ENCODE measurements at regions not wholly inside any gene's neighbourhood (a gene's known extent, or its start where the extent isn't known, plus 50 kb on each side); places are given as distances from the start of the nearest gene placed in this dataset.

DNA sequence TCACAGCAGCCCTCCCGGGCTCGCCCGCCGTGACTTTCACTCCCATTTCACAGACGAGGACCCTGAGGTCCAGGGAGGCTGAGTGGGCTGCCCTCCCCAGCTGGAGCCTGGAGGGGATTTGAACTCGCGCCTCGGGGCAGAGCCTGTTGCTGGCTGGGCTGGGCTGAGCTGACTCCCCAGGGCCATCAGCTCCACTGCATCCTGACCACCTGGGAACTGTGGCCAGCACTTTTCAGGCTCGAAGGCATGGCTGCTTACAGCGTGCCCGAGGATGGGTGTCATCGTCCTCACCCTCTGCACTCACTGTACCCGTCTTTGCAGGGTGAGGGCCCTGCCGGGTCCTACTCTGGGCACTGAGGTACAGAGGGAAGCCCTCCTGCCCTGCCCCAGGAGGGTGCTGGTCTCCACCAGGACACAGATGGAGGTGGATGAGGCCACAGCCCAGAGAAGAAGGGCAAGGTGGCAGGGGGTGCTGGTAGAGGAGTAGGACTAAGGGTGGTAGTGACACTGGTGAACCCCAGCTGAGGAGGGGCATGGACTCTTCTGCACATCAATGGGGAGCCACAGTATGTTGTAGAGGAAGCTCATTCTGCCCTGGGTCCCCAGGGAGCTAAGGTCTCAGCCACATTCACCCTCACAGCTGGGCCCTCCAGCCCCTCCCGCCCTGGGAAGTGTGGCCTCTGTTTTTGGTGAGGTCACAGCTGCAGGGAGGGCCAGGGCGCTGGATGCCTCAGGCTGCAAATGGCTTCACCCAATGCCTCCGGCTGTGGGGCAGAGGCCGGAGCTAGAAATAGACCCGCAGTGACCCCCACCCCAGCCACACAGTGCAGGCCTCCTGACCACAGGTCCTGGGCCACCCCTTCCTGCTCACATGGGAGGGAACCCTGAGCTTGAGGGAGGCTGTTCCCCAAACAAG is 365.1 kb upstream of the SFSWAP start:
- TF ChIP-seq, protein P1, sequence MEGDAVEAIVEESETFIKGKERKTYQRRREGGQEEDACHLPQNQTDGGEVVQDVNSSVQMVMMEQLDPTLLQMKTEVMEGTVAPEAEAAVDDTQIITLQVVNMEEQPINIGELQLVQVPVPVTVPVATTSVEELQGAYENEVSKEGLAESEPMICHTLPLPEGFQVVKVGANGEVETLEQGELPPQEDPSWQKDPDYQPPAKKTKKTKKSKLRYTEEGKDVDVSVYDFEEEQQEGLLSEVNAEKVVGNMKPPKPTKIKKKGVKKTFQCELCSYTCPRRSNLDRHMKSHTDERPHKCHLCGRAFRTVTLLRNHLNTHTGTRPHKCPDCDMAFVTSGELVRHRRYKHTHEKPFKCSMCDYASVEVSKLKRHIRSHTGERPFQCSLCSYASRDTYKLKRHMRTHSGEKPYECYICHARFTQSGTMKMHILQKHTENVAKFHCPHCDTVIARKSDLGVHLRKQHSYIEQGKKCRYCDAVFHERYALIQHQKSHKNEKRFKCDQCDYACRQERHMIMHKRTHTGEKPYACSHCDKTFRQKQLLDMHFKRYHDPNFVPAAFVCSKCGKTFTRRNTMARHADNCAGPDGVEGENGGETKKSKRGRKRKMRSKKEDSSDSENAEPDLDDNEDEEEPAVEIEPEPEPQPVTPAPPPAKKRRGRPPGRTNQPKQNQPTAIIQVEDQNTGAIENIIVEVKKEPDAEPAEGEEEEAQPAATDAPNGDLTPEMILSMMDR (conservative IDR thresholded peaks at IDR 0.05) = no peak
- H3K27ac ChIP-seq = no peak overlapping the region

DNA sequence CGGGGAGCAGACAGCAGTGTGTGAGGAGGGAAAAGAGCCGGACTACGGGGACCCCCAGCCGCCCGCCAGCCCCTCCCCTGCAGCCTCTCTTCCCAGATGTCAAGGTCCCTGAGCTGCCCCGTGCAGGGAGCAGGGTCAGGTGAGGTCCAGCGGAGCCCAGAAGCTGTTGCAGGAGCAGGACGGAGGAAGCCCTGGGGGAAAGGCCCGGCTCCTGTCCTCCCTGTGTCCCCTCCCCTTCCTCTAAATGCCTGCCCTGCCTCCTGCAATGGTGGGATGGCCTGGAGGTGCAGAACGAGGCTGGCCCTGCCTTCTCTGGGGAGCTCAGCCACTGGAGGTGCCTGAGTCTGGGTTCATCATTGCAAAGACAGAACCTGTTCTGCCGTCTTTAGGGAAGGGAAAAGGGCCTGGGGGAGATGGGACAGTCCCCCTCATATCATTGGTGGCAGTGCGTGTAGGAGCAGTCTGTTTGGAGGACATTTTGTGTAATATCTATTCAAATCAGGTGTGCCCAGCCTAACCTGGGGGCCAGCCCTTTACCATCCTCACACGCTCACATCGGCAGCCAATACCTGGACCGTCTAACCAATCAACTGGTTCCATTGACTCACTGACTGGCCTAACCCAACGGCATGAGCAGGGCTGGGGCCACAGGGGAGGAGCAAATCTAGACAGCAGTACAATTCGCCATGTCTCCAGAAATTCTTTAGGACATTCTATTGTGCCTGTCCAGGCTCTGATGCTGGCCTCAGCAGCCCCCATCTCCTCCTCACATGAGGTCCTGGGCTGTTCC is 364.1 kb upstream of the SFSWAP start:
- no peak overlapping the region for H3K27ac ChIP-seq

DNA sequence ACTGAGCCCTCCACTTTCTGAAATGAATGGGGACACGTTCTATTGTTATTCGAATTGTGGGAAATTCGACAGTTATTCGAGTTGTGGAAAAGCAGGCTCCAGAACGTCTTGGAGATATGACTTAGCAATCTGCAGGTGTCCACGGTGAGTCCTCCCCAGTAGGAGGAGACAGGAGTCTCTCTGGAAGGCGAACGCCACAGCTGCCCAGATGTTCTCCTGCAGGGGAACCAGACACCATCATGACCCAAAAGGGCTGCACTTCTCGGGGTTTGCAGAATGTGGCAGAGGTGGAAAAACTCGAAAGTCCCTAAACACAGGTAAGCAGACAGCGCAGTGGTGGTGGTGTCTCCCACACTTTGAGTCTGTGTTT is 363.6 kb upstream of the SFSWAP start:
- H3K27ac ChIP-seq = no peak overlapping the region
- TF ChIP-seq, protein P1 (conservative IDR thresholded peaks at IDR 0.05) = no peak

More for the DNA sequence above, 364.1 kb upstream of the SFSWAP start:
- TF ChIP-seq, protein P1 (conservative IDR thresholded peaks at IDR 0.05) = no peak

DNA sequence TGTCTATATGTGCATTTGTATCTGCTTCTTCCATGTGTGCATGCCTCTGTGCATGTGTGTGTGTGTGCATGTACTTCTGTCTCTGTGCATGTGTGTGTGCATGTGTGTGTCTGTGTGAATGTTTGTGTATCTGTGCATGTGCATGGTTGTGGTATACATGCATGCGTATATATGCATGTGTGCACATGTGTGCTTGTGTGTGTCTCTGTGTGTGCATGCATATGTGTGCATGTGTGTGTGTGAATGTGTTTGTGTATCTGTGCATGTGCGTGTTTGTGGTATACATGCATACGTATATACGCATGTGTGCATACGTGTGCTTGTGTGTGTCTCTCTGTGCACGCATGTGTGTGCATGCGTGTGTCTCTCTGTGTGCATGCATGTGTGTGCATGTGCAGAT is 363.2 kb upstream of the SFSWAP start:
- no peak overlapping the region for H3K27ac ChIP-seq
- TF ChIP-seq, protein P1 (conservative IDR thresholded peaks at IDR 0.05) = no peak

DNA sequence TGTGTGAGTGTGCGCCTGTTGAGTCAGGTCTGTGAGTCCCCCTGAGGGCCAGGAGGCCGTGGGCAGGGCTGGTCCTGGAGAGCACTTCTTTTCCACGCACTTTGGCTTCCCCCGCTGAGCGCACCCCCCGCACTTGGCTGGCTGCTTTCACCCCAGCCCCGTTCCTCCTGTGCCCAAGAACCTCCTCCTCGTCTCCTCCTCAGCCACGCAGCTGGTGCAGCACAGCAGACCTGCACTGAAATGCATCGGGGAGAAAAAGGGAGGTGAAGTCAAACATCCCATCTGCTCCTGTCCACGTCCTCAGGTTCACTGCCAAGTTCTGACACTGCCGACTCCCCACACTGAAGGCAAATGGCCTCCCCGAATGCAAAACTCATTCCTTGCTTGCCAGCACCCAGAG is 362.7 kb upstream of the SFSWAP start:
- no peak overlapping the region for H3K27ac ChIP-seq
- TF ChIP-seq, protein P1 (conservative IDR thresholded peaks at IDR 0.05) = no peak

DNA sequence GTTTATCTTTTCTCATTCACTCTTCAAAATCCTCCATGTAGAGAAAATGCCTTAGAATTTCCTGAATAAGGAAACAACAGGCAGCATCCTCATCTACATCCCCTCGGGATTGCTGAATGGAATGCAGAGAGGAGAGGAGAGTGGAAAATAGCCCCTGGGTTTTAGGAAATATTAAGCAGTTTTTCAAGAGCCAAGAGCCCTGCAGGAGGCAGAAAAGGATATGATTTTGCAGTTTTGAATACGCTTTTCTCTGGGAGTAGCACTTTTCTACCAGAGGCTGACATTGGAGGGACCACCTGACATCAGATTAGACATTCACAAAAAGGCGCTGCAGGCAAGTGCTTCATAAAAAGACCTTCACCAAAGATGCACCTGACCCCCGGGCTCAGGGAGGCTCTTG is 362.2 kb upstream of the SFSWAP start:
- TF ChIP-seq, protein P1 (conservative IDR thresholded peaks at IDR 0.05) = no peak
- no peak overlapping the region for H3K27ac ChIP-seq

DNA sequence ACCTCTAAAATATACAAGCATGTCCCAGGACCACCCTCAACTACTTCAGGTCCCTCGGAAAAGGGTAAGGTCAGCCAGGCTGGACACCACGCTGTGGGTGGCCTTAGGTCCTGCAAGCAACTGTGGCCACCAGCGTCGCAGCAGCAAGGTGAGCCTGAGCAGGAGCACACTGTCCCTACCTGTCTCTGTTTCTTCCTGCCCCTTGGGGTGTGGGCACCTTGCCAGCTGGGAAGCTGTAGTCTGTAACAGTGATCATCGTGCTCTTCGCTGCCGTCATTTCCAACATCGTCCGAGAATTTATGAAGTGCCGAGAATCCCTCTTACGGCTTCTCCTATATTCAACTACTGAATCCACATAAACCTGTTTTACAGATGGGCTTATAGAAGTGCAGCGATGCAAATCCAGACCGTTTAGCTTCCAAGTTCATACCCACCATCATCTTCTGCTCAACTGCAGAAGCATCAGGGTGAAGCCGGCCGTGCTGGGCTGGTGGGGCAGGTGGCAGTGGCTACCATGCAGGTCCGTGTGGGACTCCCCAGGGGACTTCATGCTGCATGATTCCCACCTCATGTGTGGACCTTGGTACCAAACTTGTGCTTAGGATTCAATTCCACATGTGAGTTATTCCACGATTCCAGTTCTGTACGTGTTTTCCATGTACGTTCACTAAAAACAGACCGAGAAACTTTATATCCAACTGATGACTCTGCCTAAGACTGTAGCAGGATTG is 361.3 kb upstream of the SFSWAP start:
- TF ChIP-seq, protein P1 (conservative IDR thresholded peaks at IDR 0.05) = no peak
- no peak overlapping the region for H3K27ac ChIP-seq

All from VCaP (cell line).